CD14-positive monocyte (primary cell): ENCODE measurements at regions not wholly inside any gene's neighbourhood (a gene's known extent, or its start where the extent isn't known, plus 50 kb on each side); places are given as distances from the start of the nearest gene placed in this dataset.

Experiments
- DNase-seq, 3 donors: peaks; one replicate each; pipeline ENCODE4 v3.0.0-alpha.2; 2011 to 2022
- H2AFZ ChIP-seq: 2 replicates; pipeline ENCODE4 v1.6.0; 2012; ENCODE audit warnings: mild to moderate bottlenecking, low read depth, low read length, inconsistent platforms; ENCODE audit not compliant: insufficient read depth, poor library complexity, severe bottlenecking
- H3K27ac ChIP-seq, 2 donors: 1 replicate in 1 of 2; 2 replicates in 1 of 2; pipeline ENCODE4 v1.5.1; 2012 to 2013; ENCODE audit warnings: low read length in 2 of 2, control low read depth in 1 of 2, inconsistent platforms in 1 of 2, low read depth in 1 of 2, mild to moderate bottlenecking in 1 of 2
- H3K27me3 ChIP-seq, 2 donors: one replicate each; pipeline versions ENCODE4 v1.6.0 to v1.6.1; 2011 to 2013; ENCODE audit warnings: low read length in 2 of 2; ENCODE audit not compliant: control insufficient read depth in 2 of 2, insufficient read depth in 2 of 2
- H3K36me3 ChIP-seq, 2 donors: replicated peaks in 1 of 2; 1 replicate in 1 of 2; 2 replicates in 1 of 2; pipeline versions ENCODE4 v1.5.1 to v1.6.1; 2012 to 2013; ENCODE audit warnings: low read length in 2 of 2, control low read depth in 1 of 2, inconsistent platforms in 1 of 2, mild to moderate bottlenecking in 1 of 2; ENCODE audit not compliant: insufficient read depth in 2 of 2, control insufficient read depth in 1 of 2
- H3K4me1 ChIP-seq, 2 donors: 1 replicate in 1 of 2; 2 replicates in 1 of 2; pipeline versions ENCODE4 v1.5.1 to v1.6.1; 2012 to 2013; ENCODE audit warnings: low read length in 2 of 2, control low read depth in 1 of 2, inconsistent platforms in 1 of 2, mild to moderate bottlenecking in 1 of 2, moderate library complexity in 1 of 2; ENCODE audit not compliant: insufficient read depth in 2 of 2, control insufficient read depth in 1 of 2
- H3K4me2 ChIP-seq: replicated peaks from 2 replicates; pipeline ENCODE3; 2012; ENCODE audit warnings: low read length, moderate library complexity, mild to moderate bottlenecking; ENCODE audit not compliant: poor library complexity, severe bottlenecking; ENCODE audit errors: extremely low read depth
- H3K4me3 ChIP-seq, 3 experiments: fragments of 200-600 bp in 1 of 3; sonication (generic) in 1 of 3; replicated peaks in 1 of 3; 1 replicate in 2 of 3; 2 replicates in 1 of 3; pipeline ENCODE4 v1.5.1; 2011 to 2013; ENCODE audit warnings: low read length in 3 of 3, mild to moderate bottlenecking in 3 of 3, control low read depth in 2 of 3, low read depth in 2 of 3, inconsistent platforms in 1 of 3, moderate library complexity in 1 of 3
- H3K79me2 ChIP-seq: 2 replicates; pipeline ENCODE4 v1.6.0; 2012; ENCODE audit warnings: mild to moderate bottlenecking, control low read depth, inconsistent platforms, low read length, moderate library complexity; ENCODE audit not compliant: insufficient read depth
- H3K9ac ChIP-seq: 2 replicates; pipeline ENCODE4 v1.6.0; 2017; ENCODE audit warnings: low read length, mild to moderate bottlenecking; ENCODE audit not compliant: insufficient read depth, poor library complexity, severe bottlenecking
- H3K9me3 ChIP-seq, 2 donors: replicated peaks in 1 of 2; 1 replicate in 1 of 2; 2 replicates in 1 of 2; pipeline versions ENCODE4 v1.5.1 to v1.6.1; 2012 to 2013; ENCODE audit warnings: low read length in 2 of 2, control low read depth in 1 of 2; ENCODE audit not compliant: control insufficient read depth in 1 of 2, insufficient read depth in 1 of 2
- H4K20me1 ChIP-seq: 2 replicates; pipeline ENCODE4 v1.6.0; 2012; ENCODE audit warnings: mild to moderate bottlenecking, low read length, control low read depth, moderate library complexity; ENCODE audit not compliant: insufficient read depth
- H3K27ac Mint-ChIP-seq, 7 donors: one replicate each; pipeline ENCODE4 v1.8.0; 2020; ENCODE audit warnings: mild to moderate bottlenecking in 7 of 7, mixed read lengths in 7 of 7, moderate library complexity in 6 of 7, inconsistent platforms in 2 of 7
- H3K27me3 Mint-ChIP-seq, 3 donors: one replicate each; pipeline ENCODE4 v1.8.0; 2021 to 2022; ENCODE audit warnings: low read depth in 3 of 3, mild to moderate bottlenecking in 3 of 3, mixed read lengths in 3 of 3, moderate library complexity in 3 of 3, inconsistent platforms in 1 of 3
- H3K36me3 Mint-ChIP-seq, 2 donors: one replicate each; pipeline ENCODE4 v1.8.0; 2020; ENCODE audit warnings: mixed read lengths in 2 of 2, inconsistent platforms in 1 of 2, mild to moderate bottlenecking in 1 of 2
- H3K4me1 Mint-ChIP-seq: one replicate; pipeline ENCODE4 v1.8.0; 2020; ENCODE audit warnings: mild to moderate bottlenecking, mixed read lengths
- H3K4me3 Mint-ChIP-seq, 2 donors: one replicate each; pipeline ENCODE4 v1.8.0; 2020; ENCODE audit warnings: mild to moderate bottlenecking in 2 of 2, mixed read lengths in 2 of 2, moderate library complexity in 1 of 2
- H3K9me3 Mint-ChIP-seq, 7 donors: one replicate each; pipeline ENCODE4 v1.8.0; 2020 to 2022; ENCODE audit warnings: mixed read lengths in 7 of 7, mild to moderate bottlenecking in 6 of 7, moderate library complexity in 6 of 7, inconsistent platforms in 2 of 7
- CTCF ChIP-seq: fragments of 200-600 bp; IDR thresholded peaks from one replicate; pipeline ENCODE4 v1.8.0; 2022; ENCODE audit warnings: antibody characterized with exemption, mild to moderate bottlenecking
- WGBS: methylation state at CpG from one replicate; pipeline ENCODE4 v1.1.5; 2013; ENCODE audit warnings: missing lambda C conversion rate; ENCODE audit not compliant: insufficient coverage; 5-methylcytosine and 5-hydroxymethylcytosine counted together
- intact Hi-C, 2 donors: fragments of 100-400 bp; cut with micrococcal nuclease; formaldehyde crosslinking; loops; one replicate each; pipeline versions ENCODE4 v1.15.0 to v1.15.1; 2023

GRCh38 chr12:130245251-130245650 lies 83.0 kb downstream of the FZD10 start:
- H3K27ac Mint-ChIP-seq: no peak overlapping the region
- no peak overlapping the region for H3K4me3 ChIP-seq
- no peak overlapping the region for H3K27ac ChIP-seq
- H3K4me1 Mint-ChIP-seq: no peaks in the 10 kb centered on the region
- no peaks in the 10 kb centered on the region for H3K36me3 ChIP-seq
- no peak overlapping the region for H3K4me2 ChIP-seq
- H2AFZ ChIP-seq: no peak overlapping the region
- H3K36me3 Mint-ChIP-seq: no peaks in the 10 kb centered on the region
- H3K27me3 ChIP-seq: no peaks in the 10 kb centered on the region
- peaks cover 0 to 6% (median 2%) of the 10 kb centered on the region in 7 donors for H3K9me3 Mint-ChIP-seq
- 97% methylated on average over 4 of the region's 6 CpGs for WGBS
- no peak for TF ChIP-seq CTCF
- no peak overlapping the region for H3K9ac ChIP-seq
- H4K20me1 ChIP-seq: no peaks in the 10 kb centered on the region
- H3K79me2 ChIP-seq: no peaks in the 10 kb centered on the region
- no peaks in the 10 kb centered on the region for H3K9me3 ChIP-seq
- H3K4me3 Mint-ChIP-seq: no peak overlapping the region
- H3K4me1 ChIP-seq: no peaks in the 10 kb centered on the region
- peaks cover 0 to 2% (median 0%) of the 10 kb centered on the region in 3 donors for H3K27me3 Mint-ChIP-seq
- DNase-seq: no peak
- intact Hi-C loops: no loop called here

- H3K79me2 ChIP-seq: no peaks in the 10 kb centered on the region
- H3K27me3 Mint-ChIP-seq: peaks cover 0 to 2% (median 0%) of the 10 kb centered on the region in 3 donors
Observed at GRCh38 chr12:130246560-130246959, 84.3 kb downstream of the FZD10 start.

More at GRCh38 chr12:130246560-130246959, 84.3 kb downstream of the FZD10 start:
- Mint-ChIP-seq H3K4me1 (no peaks in the 10 kb centered on the region), H3K27ac (no peak overlapping the region), H3K9me3 (peaks cover 0 to 5% (median 1%) of the 10 kb centered on the region in 7 donors), H3K4me3 (no peak overlapping the region), H3K36me3 (no peaks in the 10 kb centered on the region)
- no peaks in the 10 kb centered on the region for H3K27me3 ChIP-seq
- no peak overlapping the region for H3K4me2 ChIP-seq
- H4K20me1 ChIP-seq: no peaks in the 10 kb centered on the region
- H3K9ac ChIP-seq: no peak overlapping the region
- H3K4me1 ChIP-seq: no peaks in the 10 kb centered on the region
- no peaks in the 10 kb centered on the region for H3K9me3 ChIP-seq
- WGBS: 60% methylated on average over 1 of the region's 6 CpGs
- no peak for TF ChIP-seq CTCF
- no peak for DNase-seq
- H2AFZ ChIP-seq: no peak overlapping the region
- H3K27ac ChIP-seq: no peak overlapping the region
- no peak overlapping the region for H3K4me3 ChIP-seq
- intact Hi-C loops: no loop called here
- H3K36me3 ChIP-seq: no peaks in the 10 kb centered on the region
